ENCODE measurements at regions not wholly inside any gene's neighbourhood (a gene's known extent, or its start where the extent isn't known, plus 50 kb on each side); places are given as distances from the start of the nearest gene placed in this dataset.
A peak's percentile ranks its signal among the peaks of the same experiment; 100 is the strongest.
"Not testable (repeated sequence)": the region's sequence is repeated elsewhere in the genome, so short reads cannot be mapped to it uniquely, and the experiment has no call there.

- DNase-seq (ENCODE audit: low read depth, low spot score) = no peak
These were observed 1011.7 kb upstream of the PCDH7 start for GRCh38 chr4:29708473-29708872.

GRCh38 chr4:29710519-29710918 is 1009.6 kb upstream of the PCDH7 start:
- no peak for DNase-seq (ENCODE audit: low read depth, low spot score)

- DNase-seq (ENCODE audit: low read depth, low spot score) = no peak
These were observed 1008.9 kb upstream of the PCDH7 start for GRCh38 chr4:29711226-29711625.

- no peak for DNase-seq (ENCODE audit: low read depth, low spot score)
These were observed 1002.7 kb upstream of the PCDH7 start for GRCh38 chr4:29717287-29718057.

- no peak for DNase-seq (ENCODE audit: low read depth, low spot score)
These were observed 1002.0 kb upstream of the PCDH7 start for GRCh38 chr4:29718136-29718535.

- DNase-seq (ENCODE audit: low read depth, low spot score) = no peak
These were observed 997.9 kb upstream of the PCDH7 start for GRCh38 chr4:29722253-29722652.

- no peak for DNase-seq (ENCODE audit: low read depth, low spot score)
These were observed 993.2 kb upstream of the PCDH7 start for GRCh38 chr4:29726938-29727337.

GRCh38 chr4:29734343-29735213 is 985.6 kb upstream of the PCDH7 start:
- no peak for DNase-seq (ENCODE audit: low read depth, low spot score)

- DNase-seq (ENCODE audit: low read depth, low spot score) = no peak
These were observed 963.2 kb upstream of the PCDH7 start for GRCh38 chr4:29756966-29757365.

GRCh38 chr4:29762151-29762550 is 958.0 kb upstream of the PCDH7 start:
- DNase-seq (ENCODE audit: low read depth, low spot score) = no peak

GRCh38 chr4:29770627-29771026 is 949.5 kb upstream of the PCDH7 start:
- no peak for DNase-seq (ENCODE audit: low read depth, low spot score)

- not testable (repeated sequence) for DNase-seq (ENCODE audit: low read depth, low spot score)
These were observed 932.0 kb upstream of the PCDH7 start for GRCh38 chr4:29788123-29788522.

- peak; percentile 2 for DNase-seq (ENCODE audit: low read depth, low spot score)
These were observed 914.9 kb upstream of the PCDH7 start for GRCh38 chr4:29805245-29805644.

- no peak for DNase-seq (ENCODE audit: low read depth, low spot score)
These were observed 914.2 kb upstream of the PCDH7 start for GRCh38 chr4:29805916-29806480.

- no peak for DNase-seq (ENCODE audit: low read depth, low spot score)
These were observed 902.2 kb upstream of the PCDH7 start for GRCh38 chr4:29817961-29818360.

- no peak for DNase-seq (ENCODE audit: low read depth, low spot score)
These were observed 891.1 kb upstream of the PCDH7 start for GRCh38 chr4:29829067-29829466.

- no peak for DNase-seq (ENCODE audit: low read depth, low spot score)
These were observed 867.6 kb upstream of the PCDH7 start for GRCh38 chr4:29852537-29852936.

GRCh38 chr4:29853833-29854232 is 866.3 kb upstream of the PCDH7 start:
- DNase-seq (ENCODE audit: low read depth, low spot score) = no peak

- DNase-seq (ENCODE audit: low read depth, low spot score) = no peak
These were observed 858.9 kb upstream of the PCDH7 start for GRCh38 chr4:29861307-29861706.

GRCh38 chr4:29867412-29867811 is 852.8 kb upstream of the PCDH7 start:
- no peak for DNase-seq (ENCODE audit: low read depth, low spot score)

GRCh38 chr4:29900336-29900735 is 819.8 kb upstream of the PCDH7 start:
- DNase-seq (ENCODE audit: low read depth, low spot score) = no peak

GRCh38 chr4:29908276-29908675 is 811.9 kb upstream of the PCDH7 start:
- DNase-seq (ENCODE audit: low read depth, low spot score) = no peak

- DNase-seq (ENCODE audit: low read depth, low spot score) = no peak
These were observed 792.3 kb upstream of the PCDH7 start for GRCh38 chr4:29927895-29928294.
